Fibroblast of lung (primary cell): ENCODE measurements at regions not wholly inside any gene's neighbourhood (a gene's known extent, or its start where the extent isn't known, plus 50 kb on each side); places are given as distances from the start of the nearest gene placed in this dataset.

ENCODE experiments used
- DNase-seq, 2 donors: peaks; one replicate each; pipeline versions ENCODE4 v3.0.0 to v3.0.0-alpha.2; 2010; ENCODE audit warnings: low read depth in 2 of 2
- H2AFZ ChIP-seq: 2 replicates; pipeline ENCODE4 v1.5.1; 2012; ENCODE audit warnings: low read length, control low read depth, inconsistent platforms
- H3K27ac ChIP-seq: 2 replicates; pipeline ENCODE4 v1.5.1; 2011; ENCODE audit warnings: low read length, control low read depth; ENCODE audit not compliant: insufficient read depth
- H3K27me3 ChIP-seq: 2 replicates; pipeline ENCODE4 v1.5.1; 2011; ENCODE audit warnings: mild to moderate bottlenecking, low read length; ENCODE audit not compliant: control insufficient read depth, insufficient read depth
- H3K36me3 ChIP-seq: 2 replicates; pipeline ENCODE4 v1.5.1; 2011; ENCODE audit warnings: low read length; ENCODE audit not compliant: control insufficient read depth, insufficient read depth
- H3K4me1 ChIP-seq: 2 replicates; pipeline ENCODE4 v1.5.1; 2011; ENCODE audit warnings: low read length; ENCODE audit not compliant: control insufficient read depth, insufficient read depth; ENCODE audit errors: extremely low read depth
- H3K4me2 ChIP-seq: 2 replicates; pipeline ENCODE4 v1.5.1; 2011; ENCODE audit warnings: low read length, control low read depth; ENCODE audit not compliant: insufficient read depth; ENCODE audit errors: extremely low read depth
- H3K4me3 ChIP-seq, 4 experiments: fragments of 200-600 bp in 1 of 4; sonication (generic) in 1 of 4; replicated peaks in 1 of 4; 2 replicates each; pipeline ENCODE4 v1.5.1; 2011 to 2016; ENCODE audit warnings: low read length in 4 of 4, low read depth in 3 of 4, mild to moderate bottlenecking in 3 of 4, control low read depth in 2 of 4, inconsistent platforms in 1 of 4, mixed read lengths in 1 of 4; ENCODE audit not compliant: insufficient read depth in 1 of 4; ENCODE audit errors: control extremely low read depth in 1 of 4
- H3K79me2 ChIP-seq: 2 replicates; pipeline ENCODE4 v1.5.1; 2012; ENCODE audit warnings: mild to moderate bottlenecking, low read length, inconsistent platforms; ENCODE audit not compliant: control insufficient read depth, insufficient read depth
- H3K9ac ChIP-seq: 2 replicates; pipeline ENCODE4 v1.5.1; 2011; ENCODE audit warnings: mild to moderate bottlenecking, low read length, control low read depth; ENCODE audit not compliant: insufficient read depth
- H3K9me3 ChIP-seq: 2 replicates; pipeline ENCODE4 v1.5.1; 2012; ENCODE audit warnings: low read depth, low read length; ENCODE audit not compliant: control insufficient read depth, insufficient read depth
- H4K20me1 ChIP-seq: 2 replicates; pipeline ENCODE4 v1.5.1; 2011; ENCODE audit warnings: low read length; ENCODE audit not compliant: control insufficient read depth, insufficient read depth; ENCODE audit errors: extremely low read depth
- EZH2 ChIP-seq: IDR thresholded peaks from 2 replicates; pipeline ENCODE4 v1.5.1; 2012; ENCODE audit warnings: low read length, control low read depth, mild to moderate bottlenecking; ENCODE audit errors: missing control alignments
- TF ChIP-seq, protein P1 (sequence below), 2 donors: IDR thresholded peaks in 1 of 2; conservative IDR thresholded peaks in 1 of 2; 1 replicate in 1 of 2; 2 replicates in 1 of 2; pipeline ENCODE4 v1.5.1; 2011 to 2012; ENCODE audit warnings: low read length in 2 of 2, control low read depth in 1 of 2, inconsistent platforms in 1 of 2, low read depth in 1 of 2, mild to moderate bottlenecking in 1 of 2

DNA sequence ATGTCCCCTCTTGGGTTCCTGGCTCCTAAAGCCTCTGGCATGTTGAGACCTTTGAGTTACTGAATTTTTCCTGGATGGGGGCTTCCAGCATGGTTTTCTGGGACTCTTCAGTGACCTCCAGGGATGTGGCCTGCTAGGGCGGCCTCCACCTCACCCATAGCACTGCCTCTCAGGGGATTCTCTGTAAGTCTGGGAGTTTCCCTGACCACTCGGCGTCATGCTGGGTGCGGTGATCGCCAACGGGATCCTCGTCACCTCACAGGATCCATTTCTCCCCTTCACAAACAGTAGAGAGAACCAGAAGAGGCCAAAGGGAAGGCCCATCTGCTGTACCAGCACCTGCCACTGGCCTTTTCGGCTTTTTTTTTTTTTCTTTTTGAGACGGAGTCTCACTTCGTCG, 84.3 kb downstream of the NPTX2 start:
- no peak for DNase-seq
- Histone ChIP-seq H4K20me1 (no peaks in the 10 kb centered on the region), H3K36me3 (no peaks in the 10 kb centered on the region), H3K4me3 (no peak overlapping the region), H3K4me1 (no peaks in the 10 kb centered on the region), H3K9ac (no peak overlapping the region), H2AFZ (no peak overlapping the region), H3K79me2 (no peaks in the 10 kb centered on the region), H3K9me3 (no peaks in the 10 kb centered on the region), H3K4me2 (no peak overlapping the region), H3K27me3 (no peaks in the 10 kb centered on the region), H3K27ac (no peak overlapping the region)
- no peak for TF ChIP-seq EZH2

GRCh38 chr7:98702021-98702420, 84.9 kb downstream of the NPTX2 start:
- H3K27me3 ChIP-seq, result no peaks in the 10 kb centered on the region
- H3K27ac ChIP-seq, result no peak overlapping the region
- H3K4me2 ChIP-seq, result no peak overlapping the region
- no peaks in the 10 kb centered on the region for H4K20me1 ChIP-seq
- no peak for DNase-seq
- H3K9ac ChIP-seq, result no peak overlapping the region
- no peak overlapping the region for H3K4me3 ChIP-seq
- no peak overlapping the region for H2AFZ ChIP-seq
- TF ChIP-seq, protein P1, sequence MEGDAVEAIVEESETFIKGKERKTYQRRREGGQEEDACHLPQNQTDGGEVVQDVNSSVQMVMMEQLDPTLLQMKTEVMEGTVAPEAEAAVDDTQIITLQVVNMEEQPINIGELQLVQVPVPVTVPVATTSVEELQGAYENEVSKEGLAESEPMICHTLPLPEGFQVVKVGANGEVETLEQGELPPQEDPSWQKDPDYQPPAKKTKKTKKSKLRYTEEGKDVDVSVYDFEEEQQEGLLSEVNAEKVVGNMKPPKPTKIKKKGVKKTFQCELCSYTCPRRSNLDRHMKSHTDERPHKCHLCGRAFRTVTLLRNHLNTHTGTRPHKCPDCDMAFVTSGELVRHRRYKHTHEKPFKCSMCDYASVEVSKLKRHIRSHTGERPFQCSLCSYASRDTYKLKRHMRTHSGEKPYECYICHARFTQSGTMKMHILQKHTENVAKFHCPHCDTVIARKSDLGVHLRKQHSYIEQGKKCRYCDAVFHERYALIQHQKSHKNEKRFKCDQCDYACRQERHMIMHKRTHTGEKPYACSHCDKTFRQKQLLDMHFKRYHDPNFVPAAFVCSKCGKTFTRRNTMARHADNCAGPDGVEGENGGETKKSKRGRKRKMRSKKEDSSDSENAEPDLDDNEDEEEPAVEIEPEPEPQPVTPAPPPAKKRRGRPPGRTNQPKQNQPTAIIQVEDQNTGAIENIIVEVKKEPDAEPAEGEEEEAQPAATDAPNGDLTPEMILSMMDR (conservative IDR thresholded peaks at IDR 0.05 in 1 of 2, IDR thresholded peaks at IDR 0.05 in 1 of 2; ENCODE audit: low read depth in 1 of 2, low read length in 2 of 2), result no peak
- TF ChIP-seq EZH2, result no peak
- H3K79me2 ChIP-seq, result no peaks in the 10 kb centered on the region
- H3K36me3 ChIP-seq, result no peaks in the 10 kb centered on the region
- no peaks in the 10 kb centered on the region for H3K9me3 ChIP-seq
- no peaks in the 10 kb centered on the region for H3K4me1 ChIP-seq

DNA sequence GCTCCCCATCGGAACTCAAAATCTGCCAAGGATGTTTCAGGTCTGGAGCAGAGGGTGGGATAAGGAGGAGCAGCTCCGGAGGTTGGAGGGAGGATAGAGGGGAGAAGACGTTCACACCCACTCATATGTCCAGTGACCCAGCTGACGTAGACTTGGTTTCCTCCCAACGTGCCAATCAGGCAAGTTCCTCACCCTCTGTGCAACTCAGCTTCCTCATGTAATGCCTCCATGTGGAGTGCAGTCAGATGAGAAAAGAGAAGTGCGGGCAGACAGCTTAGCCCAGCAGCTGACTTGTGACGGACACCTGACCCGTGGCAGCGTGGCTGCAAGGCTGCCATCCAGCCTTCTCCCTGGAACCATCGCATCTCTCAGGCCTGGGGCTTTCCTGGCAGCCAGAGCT, 86.8 kb downstream of the NPTX2 start:
- Histone ChIP-seq H3K4me2 (no peak overlapping the region), H3K9ac (no peak overlapping the region), H3K36me3 (no peaks in the 10 kb centered on the region), H3K4me1 (no peaks in the 10 kb centered on the region), H3K27me3 (no peaks in the 10 kb centered on the region), H4K20me1 (no peaks in the 10 kb centered on the region), H2AFZ (no peak overlapping the region), H3K4me3 (no peak overlapping the region), H3K9me3 (no peaks in the 10 kb centered on the region), H3K27ac (no peak overlapping the region), H3K79me2 (no peaks in the 10 kb centered on the region)
- DNase-seq, result no peak
- TF ChIP-seq EZH2, result no peak
- TF ChIP-seq, protein P1 (conservative IDR thresholded peaks at IDR 0.05 in 1 of 2, IDR thresholded peaks at IDR 0.05 in 1 of 2; ENCODE audit: low read depth in 1 of 2, low read length in 2 of 2), result no peak
